ENCODE measurements at regions not wholly inside any gene's neighbourhood (a gene's known extent, or its start where the extent isn't known, plus 50 kb on each side); places are given as distances from the start of the nearest gene placed in this dataset.

DNA sequence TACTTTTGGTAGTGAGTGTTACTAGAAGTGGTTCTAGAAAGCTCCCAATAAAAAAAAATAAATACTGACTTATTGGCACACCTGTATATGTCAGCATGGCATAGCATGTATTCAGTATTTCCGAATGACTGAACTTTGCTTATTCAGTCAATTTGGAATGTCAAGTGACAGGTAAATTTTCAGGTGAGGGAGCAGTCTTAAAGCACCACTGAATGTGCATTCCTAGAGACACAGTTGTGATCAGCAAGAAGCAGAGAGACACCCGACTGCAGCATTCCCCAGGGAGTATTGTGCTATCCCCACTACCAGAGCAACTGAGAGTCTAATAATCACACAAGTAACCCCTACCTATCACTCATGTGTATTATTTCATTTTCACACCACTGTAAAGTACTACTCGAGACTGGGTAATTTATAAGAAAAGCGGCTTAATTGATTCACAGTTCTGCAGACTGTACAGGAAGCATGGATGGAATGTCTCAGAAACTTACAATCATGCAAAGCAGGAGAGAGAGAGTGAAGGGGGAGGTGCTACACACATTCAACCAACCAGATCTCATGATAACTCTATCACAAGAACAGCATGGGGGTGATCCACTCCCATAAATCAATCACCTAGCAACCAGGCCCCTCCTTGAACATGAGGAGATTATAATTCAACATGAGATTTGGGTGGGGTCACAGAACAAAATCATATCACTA, 201.5 kb downstream of the TBX15 start:
- Histone ChIP-seq H3K4me1 (replicated peaks) (no peaks in the 10 kb centered on the region), H3K27ac (no peak overlapping the region), H3K9me3 (replicated peaks) (peaks cover 5% of the 10 kb centered on the region; the same call in 1 of the 2 replicates), H3K36me3 (no peaks in the 10 kb centered on the region), H3K4me3 (no peak overlapping the region), H3K27me3 (replicated peaks) (no peaks in the 10 kb centered on the region)
- DNase-seq (ENCODE audit: low read depth in 1 of 2, low spot score in 2 of 2), result no peak

DNA sequence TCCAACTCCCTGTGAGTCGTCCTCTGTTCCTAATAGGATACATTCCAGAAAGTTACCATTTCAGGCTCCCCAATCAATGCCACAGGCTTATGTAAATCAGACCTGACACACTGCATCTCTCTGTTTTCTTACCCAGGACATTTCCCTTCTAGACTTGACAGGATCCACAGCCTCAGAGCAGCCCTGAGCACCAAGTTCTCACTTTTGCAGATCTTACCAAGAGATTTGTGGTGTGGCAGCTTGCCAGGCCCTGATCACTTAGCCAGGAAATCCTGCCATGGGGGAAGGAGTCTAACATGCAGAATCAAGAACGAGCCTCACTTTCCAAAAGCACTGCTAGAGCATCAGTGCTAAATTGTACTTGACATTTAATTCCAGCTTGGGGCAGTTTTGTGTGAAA, 202.9 kb downstream of the TBX15 start:
- DNase-seq (ENCODE audit: low read depth in 1 of 2, low spot score in 2 of 2), result no peak
- H3K9me3 ChIP-seq (replicated peaks), result no peaks in the 10 kb centered on the region
- no peak overlapping the region for H3K4me3 ChIP-seq
- no peaks in the 10 kb centered on the region for H3K4me1 ChIP-seq (replicated peaks)
- no peaks in the 10 kb centered on the region for H3K36me3 ChIP-seq
- H3K27me3 ChIP-seq (replicated peaks), result no peaks in the 10 kb centered on the region
- no peak overlapping the region for H3K27ac ChIP-seq

DNA sequence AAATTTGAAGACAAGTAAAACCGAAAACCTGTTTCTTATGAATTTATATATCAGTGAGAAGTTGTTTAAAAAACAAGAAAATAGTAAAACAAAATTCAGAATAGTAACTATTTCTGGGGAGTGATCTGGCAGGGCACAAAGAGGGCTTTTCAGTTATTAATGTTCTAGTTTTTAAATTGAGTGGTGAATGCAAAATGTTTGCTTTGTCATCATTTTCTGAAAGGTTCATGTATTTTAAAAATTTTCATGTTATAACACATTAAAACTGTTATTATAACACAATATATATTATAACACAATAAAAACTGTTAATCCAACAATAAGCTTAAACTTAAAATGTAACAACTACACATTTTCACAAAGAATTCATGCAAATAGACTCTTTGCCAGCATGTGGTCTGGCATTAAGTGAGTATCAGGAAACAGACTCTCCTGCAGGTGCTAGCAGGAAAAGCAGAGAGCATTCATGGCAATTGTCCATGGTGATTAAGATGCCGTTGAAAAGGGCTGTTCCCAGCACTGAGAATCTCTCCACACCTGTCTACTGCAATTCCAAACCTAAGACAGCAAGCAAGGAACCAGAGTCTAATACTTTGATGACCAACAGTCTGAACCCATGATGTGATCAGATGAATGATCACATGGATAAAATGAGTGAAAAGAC, 204.9 kb downstream of the TBX15 start:
- H3K36me3 ChIP-seq, result no peaks in the 10 kb centered on the region
- H3K4me3 ChIP-seq, result no peak overlapping the region
- no peaks in the 10 kb centered on the region for H3K27me3 ChIP-seq (replicated peaks)
- no peaks in the 10 kb centered on the region for H3K9me3 ChIP-seq (replicated peaks)
- DNase-seq (ENCODE audit: low read depth in 1 of 2, low spot score in 2 of 2), result no peak
- no peak overlapping the region for H3K27ac ChIP-seq
- no peaks in the 10 kb centered on the region for H3K4me1 ChIP-seq (replicated peaks)

DNA sequence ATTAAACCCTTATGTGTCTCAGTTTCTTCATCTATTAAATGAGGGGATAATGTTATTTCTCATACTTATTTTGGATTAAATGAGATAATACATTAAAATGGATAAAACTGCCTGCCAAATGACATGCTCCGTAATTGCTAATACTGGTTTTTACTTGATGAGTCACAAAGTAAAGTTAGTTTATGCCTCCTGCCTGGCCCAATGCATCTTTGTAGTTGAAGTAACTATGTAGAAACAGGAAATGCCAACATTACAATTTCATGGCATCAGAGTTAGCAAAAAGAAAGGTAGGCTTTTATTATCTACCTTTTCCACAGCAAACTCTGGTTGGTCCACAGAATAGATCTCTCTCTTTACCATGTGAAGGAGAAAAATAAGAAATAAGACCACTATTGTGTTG, 214.5 kb downstream of the TBX15 start:
- Histone ChIP-seq H3K27me3 (replicated peaks) (no peaks in the 10 kb centered on the region), H3K36me3 (no peaks in the 10 kb centered on the region), H3K9me3 (replicated peaks) (no peaks in the 10 kb centered on the region), H3K27ac (no peak overlapping the region), H3K4me1 (replicated peaks) (no peaks in the 10 kb centered on the region), H3K4me3 (no peak overlapping the region)
- DNase-seq (ENCODE audit: low read depth in 1 of 2, low spot score in 2 of 2), result no peak

DNA sequence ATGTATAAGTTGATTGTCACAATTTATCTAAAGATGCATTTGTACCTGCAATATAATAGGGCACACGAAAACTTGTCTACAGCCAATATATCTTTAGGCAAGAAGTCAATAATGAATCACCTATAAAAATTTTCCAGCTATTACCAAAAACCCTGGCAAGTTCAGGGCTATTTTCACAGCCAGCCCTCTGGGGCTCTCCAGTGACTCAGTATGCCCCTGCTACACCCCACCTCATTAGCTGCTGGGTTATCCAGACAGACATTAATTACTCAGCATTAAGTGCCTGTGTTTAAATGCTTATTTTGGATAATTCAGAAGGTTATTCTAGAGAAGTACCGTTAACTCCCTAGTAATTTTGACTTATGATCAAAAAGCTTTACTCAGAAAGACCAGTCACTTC, 220.2 kb downstream of the TBX15 start:
- Histone ChIP-seq H3K4me1 (replicated peaks) (no peaks in the 10 kb centered on the region), H3K27ac (no peak overlapping the region), H3K27me3 (replicated peaks) (no peaks in the 10 kb centered on the region), H3K9me3 (replicated peaks) (no peaks in the 10 kb centered on the region), H3K4me3 (no peak overlapping the region), H3K36me3 (no peaks in the 10 kb centered on the region)
- no peak for DNase-seq (ENCODE audit: low read depth in 1 of 2, low spot score in 2 of 2)

DNA sequence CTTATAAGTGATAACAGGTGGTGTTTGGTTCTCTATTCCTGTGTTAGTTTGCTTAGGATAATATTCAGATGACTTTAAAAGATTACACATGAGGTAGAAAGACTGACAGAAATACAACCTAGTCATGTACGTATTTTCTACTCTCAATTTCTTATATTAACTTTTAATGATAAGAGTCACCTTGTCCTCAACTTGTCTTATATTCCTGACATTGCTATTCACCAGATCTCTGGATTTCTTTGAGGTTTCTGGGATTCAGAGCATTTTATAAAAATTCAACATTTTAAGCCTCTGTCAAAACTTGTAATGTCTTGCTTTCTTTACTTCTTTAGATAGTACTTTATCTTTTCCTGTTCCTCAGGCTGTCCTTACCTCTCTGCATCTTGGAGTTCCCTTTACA, 234.2 kb downstream of the TBX15 start:
- no peaks in the 10 kb centered on the region for H3K36me3 ChIP-seq
- no peak overlapping the region for H3K4me3 ChIP-seq
- no peak for DNase-seq (ENCODE audit: low read depth in 1 of 2, low spot score in 2 of 2)
- H3K27ac ChIP-seq, result no peak overlapping the region
- H3K9me3 ChIP-seq (replicated peaks), result no peaks in the 10 kb centered on the region
- no peaks in the 10 kb centered on the region for H3K4me1 ChIP-seq (replicated peaks)
- peaks cover 3% of the 10 kb centered on the region; the same call in 1 of the 2 replicates for H3K27me3 ChIP-seq (replicated peaks)

DNA sequence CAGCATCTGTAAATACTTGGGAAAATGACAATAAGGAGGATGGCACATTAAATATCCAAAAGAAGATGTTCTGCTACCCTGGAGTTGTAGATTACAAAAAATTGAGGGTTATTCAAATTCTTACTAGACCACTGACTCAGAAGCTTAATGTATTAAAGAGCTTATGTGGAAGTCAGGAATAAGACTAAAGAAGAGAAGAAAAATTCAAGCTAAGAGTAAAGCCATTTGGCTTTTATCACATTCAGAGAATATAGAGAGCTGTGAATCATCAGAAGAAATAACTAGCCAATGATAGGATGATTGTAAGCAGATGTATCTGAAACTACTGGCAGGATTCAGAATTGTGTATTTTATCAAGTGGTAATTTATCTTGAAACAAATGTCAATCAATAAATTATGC, 237.0 kb downstream of the TBX15 start:
- Histone ChIP-seq H3K27me3 (replicated peaks) (no peaks in the 10 kb centered on the region), H3K36me3 (no peaks in the 10 kb centered on the region), H3K4me1 (replicated peaks) (no peaks in the 10 kb centered on the region), H3K9me3 (replicated peaks) (no peaks in the 10 kb centered on the region), H3K27ac (no peak overlapping the region), H3K4me3 (no peak overlapping the region)
- DNase-seq (ENCODE audit: low read depth in 1 of 2, low spot score in 2 of 2), result no peak

DNA sequence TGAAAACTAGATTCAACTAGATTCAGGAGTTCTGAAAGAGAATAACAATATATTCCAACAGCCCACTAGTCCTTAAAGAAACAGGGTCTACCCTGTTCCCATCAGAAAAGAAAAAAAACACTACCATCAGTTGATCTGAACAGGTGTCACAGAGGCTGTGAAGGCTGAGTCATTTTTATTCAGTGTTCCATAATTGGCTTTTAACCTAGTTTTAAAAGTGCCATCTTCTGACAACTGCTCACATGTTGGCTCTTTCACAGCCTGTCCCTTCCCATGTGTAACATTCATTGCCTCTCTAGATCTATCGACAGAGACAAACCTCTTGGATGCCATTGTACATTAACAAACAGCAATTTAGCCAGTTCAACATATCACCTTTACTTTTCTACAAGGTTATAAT, 243.7 kb downstream of the TBX15 start:
- Histone ChIP-seq H3K36me3 (no peaks in the 10 kb centered on the region), H3K27me3 (replicated peaks) (0 out of 2 replicates have a peak, but pooled peaks cover 9% of the 10 kb centered on the region), H3K4me1 (replicated peaks) (no peaks in the 10 kb centered on the region), H3K4me3 (no peak overlapping the region), H3K9me3 (replicated peaks) (no peaks in the 10 kb centered on the region), H3K27ac (no peak overlapping the region)
- no peak for DNase-seq (ENCODE audit: low read depth in 1 of 2, low spot score in 2 of 2)

DNA sequence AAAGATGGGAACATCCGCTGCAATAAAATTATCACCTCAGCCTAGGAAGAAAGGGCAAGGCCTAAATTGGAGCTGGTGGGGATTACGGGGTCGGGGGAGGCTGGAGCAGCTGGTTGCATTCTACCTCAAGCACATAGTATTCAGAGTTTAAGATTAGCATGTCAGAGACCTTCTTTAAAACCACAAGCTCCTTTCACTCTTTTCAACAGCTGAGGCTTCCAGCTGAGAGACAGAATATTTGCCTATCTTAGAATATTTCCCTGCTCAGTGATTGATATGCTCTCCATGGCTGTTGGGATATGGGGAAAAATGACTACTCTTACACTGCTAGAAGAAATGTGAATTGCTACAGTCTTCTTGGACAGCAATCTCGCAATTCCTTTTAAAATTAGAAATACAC, 248.6 kb downstream of the TBX15 start:
- no peaks in the 10 kb centered on the region for H3K9me3 ChIP-seq (replicated peaks)
- DNase-seq (ENCODE audit: low read depth in 1 of 2, low spot score in 2 of 2), result no peak
- H3K27ac ChIP-seq, result no peak overlapping the region
- H3K4me3 ChIP-seq, result no peak overlapping the region
- no peaks in the 10 kb centered on the region for H3K36me3 ChIP-seq
- H3K27me3 ChIP-seq (replicated peaks), result 0 out of 2 replicates have a peak, but pooled peaks cover 13% of the 10 kb centered on the region
- no peaks in the 10 kb centered on the region for H3K4me1 ChIP-seq (replicated peaks)

DNA sequence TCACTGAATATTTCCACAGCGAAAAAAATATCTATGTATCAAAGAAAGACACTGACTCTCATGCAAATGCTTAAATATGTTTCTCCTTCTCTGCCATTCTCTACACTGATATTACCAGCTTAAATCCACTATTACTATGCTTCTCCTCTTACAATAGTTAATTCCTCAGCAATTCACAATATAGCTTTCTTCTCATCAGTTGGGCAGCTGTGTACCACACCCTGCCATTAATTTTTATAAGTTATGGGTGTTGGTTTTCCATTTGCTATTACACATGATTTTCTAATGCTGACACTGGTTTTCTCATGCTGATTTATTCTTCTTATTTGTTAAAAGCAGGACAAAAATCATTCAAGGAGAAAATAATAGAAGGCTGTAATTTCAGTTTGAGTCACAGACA, 251.8 kb downstream of the TBX15 start:
- no peak overlapping the region for H3K27ac ChIP-seq
- 0 out of 2 replicates have a peak, but pooled peaks cover 13% of the 10 kb centered on the region for H3K27me3 ChIP-seq (replicated peaks)
- no peaks in the 10 kb centered on the region for H3K4me1 ChIP-seq (replicated peaks)
- H3K36me3 ChIP-seq, result no peaks in the 10 kb centered on the region
- H3K9me3 ChIP-seq (replicated peaks), result no peaks in the 10 kb centered on the region
- no peak for DNase-seq (ENCODE audit: low read depth in 1 of 2, low spot score in 2 of 2)
- no peak overlapping the region for H3K4me3 ChIP-seq

DNA sequence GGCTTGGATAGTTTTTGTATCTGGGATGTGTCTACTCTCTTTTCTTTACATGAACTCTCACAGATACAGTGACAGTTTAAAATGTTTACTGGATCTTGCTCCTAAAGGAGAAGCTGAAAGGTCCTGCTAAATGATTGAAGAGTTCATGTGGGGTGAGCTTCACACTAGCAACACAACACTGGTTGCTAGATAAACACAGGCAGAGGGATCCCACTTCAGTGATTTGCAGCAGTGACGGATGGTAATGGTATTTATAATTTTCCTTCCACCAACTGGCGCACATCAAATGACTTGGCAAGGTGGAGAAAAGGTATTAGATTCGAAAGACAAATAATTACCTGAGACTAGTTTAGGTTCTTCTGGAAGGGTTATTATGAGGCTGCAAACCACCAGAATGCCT, 270.2 kb downstream of the TBX15 start:
- Histone ChIP-seq H3K27me3 (replicated peaks) (no peaks in the 10 kb centered on the region; the same call in 1 of the 2 replicates), H3K27ac (no peak overlapping the region), H3K36me3 (no peaks in the 10 kb centered on the region), H3K9me3 (replicated peaks) (no peaks in the 10 kb centered on the region), H3K4me3 (no peak overlapping the region), H3K4me1 (replicated peaks) (no peaks in the 10 kb centered on the region)
- DNase-seq (ENCODE audit: low read depth in 1 of 2, low spot score in 2 of 2), result no peak

DNA sequence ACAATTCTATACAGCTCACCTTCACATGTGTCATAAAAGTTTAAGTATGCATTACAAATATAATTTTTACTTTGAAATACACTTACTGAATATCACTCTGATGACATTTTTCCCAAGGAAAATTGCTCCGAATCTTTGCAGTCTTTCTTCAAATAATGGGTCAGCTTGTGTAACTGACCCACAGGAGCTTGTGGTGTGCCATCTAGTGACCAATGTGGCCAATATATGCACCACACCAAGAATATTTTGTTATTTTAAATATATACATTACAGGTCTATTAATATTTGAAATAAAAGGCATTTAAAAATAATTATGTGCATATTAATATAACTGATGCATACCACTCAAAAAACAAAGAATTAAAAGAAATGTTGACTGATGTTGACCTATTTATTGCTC, 271.4 kb downstream of the TBX15 start:
- DNase-seq (ENCODE audit: low read depth in 1 of 2, low spot score in 2 of 2), result no peak
- no peak overlapping the region for H3K4me3 ChIP-seq
- no peaks in the 10 kb centered on the region; the same call in 1 of the 2 replicates for H3K27me3 ChIP-seq (replicated peaks)
- no peaks in the 10 kb centered on the region for H3K36me3 ChIP-seq
- no peaks in the 10 kb centered on the region for H3K9me3 ChIP-seq (replicated peaks)
- no peaks in the 10 kb centered on the region for H3K4me1 ChIP-seq (replicated peaks)
- H3K27ac ChIP-seq, result no peak overlapping the region

DNA sequence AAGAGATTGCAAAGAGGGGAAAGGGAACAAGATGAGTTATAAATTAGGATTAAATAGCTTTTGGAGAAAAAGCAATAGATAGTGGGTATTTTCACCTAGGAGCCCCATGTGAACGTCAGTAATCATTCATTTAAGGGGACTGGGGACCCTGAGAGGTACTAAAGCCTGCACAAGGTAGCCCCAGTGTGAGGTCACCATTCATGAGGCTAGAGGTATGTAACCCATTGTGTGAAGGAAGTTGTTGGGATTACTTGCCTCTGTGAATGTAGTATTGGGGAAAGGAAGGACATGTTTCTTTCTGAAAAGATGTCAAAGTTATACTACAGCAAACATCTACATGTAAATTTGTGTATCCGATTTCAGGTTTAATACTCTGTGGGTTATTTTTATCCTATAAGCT, 276.8 kb downstream of the TBX15 start:
- no peak overlapping the region for H3K4me3 ChIP-seq
- no peaks in the 10 kb centered on the region for H3K9me3 ChIP-seq (replicated peaks)
- H3K4me1 ChIP-seq (replicated peaks), result no peaks in the 10 kb centered on the region
- no peak for DNase-seq (ENCODE audit: low read depth in 1 of 2, low spot score in 2 of 2)
- no peak overlapping the region for H3K27ac ChIP-seq
- H3K36me3 ChIP-seq, result no peaks in the 10 kb centered on the region
- no peaks in the 10 kb centered on the region for H3K27me3 ChIP-seq (replicated peaks)

DNA sequence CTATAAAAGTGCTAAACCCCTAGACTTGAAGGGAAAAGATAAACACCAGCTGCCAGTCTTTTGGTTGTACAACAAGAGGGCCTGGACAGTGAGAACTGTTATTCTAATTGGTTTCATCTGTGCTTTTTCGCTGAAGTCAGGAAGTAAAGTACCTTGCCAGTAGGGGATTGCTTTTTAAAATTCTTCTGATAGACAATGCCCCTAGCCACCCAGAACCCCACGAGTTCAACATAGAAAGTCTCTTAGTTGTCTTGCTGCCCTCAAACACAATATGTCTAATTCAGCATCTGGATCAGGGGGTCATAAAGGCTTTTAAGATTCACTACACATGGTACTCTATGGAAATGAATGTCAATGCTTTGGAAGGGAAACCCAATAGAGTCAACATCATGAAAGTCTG, 289.2 kb downstream of the TBX15 start:
- Histone ChIP-seq H3K9me3 (replicated peaks) (no peaks in the 10 kb centered on the region), H3K27me3 (replicated peaks) (no peaks in the 10 kb centered on the region), H3K36me3 (no peaks in the 10 kb centered on the region), H3K27ac (no peak overlapping the region), H3K4me3 (no peak overlapping the region), H3K4me1 (replicated peaks) (no peaks in the 10 kb centered on the region)
- no peak for DNase-seq (ENCODE audit: low read depth in 1 of 2, low spot score in 2 of 2)
